NCI-H446 (cell line): ENCODE measurements at regions not wholly inside any gene's neighbourhood (a gene's known extent, or its start where the extent isn't known, plus 50 kb on each side); places are given as distances from the start of the nearest gene placed in this dataset.
"Not testable (repeated sequence)": the region's sequence is repeated elsewhere in the genome, so short reads cannot be mapped to it uniquely, and the experiment has no call there.

ENCODE experiments used
- DNase-seq, 2 experiments: peaks; one replicate each; lab custom pipeline; 2025; lab: John Stamatoyannopoulos, UW

DNA sequence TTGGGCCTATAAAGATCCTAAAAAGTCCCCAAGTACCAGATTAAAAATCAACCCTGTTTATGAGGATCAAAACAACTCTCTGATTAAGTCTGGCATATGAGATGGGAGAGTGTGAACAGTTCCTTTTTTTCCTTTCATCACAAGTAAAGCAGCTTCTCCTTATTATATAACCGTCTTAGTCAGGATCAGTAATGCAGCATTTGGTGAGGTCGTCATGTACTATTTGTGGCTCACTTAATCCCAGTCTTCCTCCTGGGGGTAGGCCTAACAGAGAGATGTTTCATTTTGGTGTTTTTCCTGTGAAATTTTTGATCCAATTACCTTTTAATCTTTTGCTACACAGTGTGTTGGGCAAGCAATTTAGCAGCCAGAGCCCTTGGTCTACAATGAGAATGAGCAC is 333.1 kb upstream of the KCNMB2 start:
- DNase-seq: no peak

DNA sequence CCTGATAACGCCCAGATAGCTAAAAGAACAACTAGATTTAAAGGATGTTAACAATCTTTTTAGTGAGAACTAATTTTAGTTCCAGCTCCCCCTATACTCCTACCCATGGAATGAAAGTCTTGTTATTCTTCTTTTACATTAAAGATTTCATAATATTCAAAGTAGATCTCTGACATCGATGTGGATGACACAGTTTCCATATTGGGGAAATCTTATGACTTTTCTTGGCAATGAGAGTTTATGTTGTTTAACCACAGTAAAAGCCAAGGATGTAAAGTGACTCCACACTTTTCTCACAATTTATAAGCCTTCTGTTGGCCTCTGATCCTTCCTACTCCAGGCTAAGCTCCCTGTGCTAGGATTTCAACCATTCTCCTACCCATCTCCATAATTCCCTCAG is 332.6 kb upstream of the KCNMB2 start:
- no peak for DNase-seq

DNA sequence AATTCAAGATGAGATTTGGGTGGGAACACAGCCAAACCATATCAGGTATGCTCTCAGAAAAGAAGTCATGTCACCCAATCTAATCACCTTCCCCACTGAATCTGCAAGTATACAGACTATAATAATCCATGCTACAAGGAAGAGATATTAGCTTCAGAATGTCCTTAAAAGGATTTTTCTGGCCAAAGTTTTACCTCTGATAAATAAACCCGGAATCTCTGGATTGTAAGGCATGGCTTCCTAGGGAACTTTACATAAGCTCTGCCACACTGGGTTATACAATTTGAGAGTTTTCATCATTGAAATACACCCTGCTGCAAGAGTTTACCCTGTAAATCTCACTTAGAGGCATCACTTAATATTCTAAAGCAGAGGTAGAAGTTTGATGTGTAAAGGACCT is 330.5 kb upstream of the KCNMB2 start:
- no peak for DNase-seq

DNA sequence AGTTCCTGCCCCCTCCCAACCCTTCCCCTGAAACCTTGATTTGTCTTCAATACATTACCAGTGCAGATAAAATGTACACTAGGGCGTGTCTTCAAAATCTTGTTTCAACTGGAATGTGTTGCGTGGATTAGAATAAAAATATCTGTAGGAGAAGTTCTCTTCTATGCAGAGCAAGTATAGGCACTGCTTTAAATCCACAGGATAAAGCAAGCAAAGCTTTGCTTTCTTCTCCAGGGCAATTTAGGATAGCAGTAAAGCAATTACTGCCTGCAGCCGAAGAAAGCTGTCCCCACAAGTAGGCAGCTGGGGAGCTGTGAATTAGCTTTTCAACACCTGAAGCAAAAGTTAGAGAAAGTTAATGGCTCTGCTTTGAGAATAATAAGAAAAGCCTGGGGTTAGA is 329.7 kb upstream of the KCNMB2 start:
- DNase-seq: no peak

DNA sequence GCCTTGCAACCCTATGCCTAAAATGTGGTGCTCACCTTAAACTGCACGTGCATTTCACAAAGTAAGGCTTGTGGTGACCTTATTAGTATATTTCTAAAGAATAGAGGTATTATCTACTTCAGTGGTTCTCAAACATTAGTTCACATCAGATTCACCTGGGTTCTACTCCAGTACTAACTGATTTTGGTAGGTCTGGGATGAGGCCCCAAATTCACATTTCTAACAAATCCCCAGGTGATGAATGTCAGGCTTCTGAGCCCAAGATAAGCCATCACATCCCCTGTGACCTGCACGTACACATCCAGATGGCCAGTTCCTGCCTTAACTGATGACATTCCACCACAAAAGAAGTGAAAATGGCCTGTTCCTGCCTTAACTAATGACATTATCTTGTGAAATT is 329.1 kb upstream of the KCNMB2 start:
- DNase-seq: not testable (repeated sequence)

DNA sequence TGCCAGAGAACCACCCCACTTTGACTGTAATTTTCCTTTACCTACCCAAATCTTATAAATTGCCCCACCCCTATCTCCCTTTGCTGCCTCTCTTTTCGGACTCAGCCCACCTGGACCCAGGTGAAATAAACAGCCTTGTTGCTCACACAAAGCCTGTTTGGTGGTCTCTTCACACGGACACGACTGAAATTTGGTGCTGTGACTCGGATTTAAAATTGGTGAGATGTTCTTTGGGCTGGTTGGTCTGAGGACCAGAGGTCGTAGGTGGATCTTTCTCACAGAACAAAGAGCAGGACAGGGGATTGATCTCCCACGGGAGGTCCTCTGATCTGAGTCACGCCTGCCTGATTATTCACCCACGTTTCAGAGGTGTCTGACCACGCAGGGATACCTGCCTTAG is 328.6 kb upstream of the KCNMB2 start:
- not testable (repeated sequence) for DNase-seq

DNA sequence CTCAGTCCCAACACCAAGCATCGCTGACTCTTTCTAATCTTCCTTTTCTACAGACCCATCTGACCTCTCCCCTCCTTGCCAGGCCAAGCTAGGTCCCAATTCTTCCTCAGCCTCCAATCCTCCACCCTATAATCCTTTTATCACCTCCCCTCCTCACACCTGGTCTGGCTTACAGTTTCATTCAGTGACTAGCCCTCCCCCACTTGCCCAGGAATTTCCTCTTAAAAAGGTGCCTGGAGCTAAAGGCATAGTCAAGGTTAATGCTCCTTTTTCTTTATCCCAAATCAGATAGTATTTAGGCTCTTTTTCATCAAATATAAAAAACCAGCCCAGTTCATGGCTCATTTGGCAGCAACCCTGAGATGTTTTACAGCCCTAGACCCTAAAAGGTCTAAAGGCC is 327.1 kb upstream of the KCNMB2 start:
- not testable (repeated sequence) for DNase-seq

DNA sequence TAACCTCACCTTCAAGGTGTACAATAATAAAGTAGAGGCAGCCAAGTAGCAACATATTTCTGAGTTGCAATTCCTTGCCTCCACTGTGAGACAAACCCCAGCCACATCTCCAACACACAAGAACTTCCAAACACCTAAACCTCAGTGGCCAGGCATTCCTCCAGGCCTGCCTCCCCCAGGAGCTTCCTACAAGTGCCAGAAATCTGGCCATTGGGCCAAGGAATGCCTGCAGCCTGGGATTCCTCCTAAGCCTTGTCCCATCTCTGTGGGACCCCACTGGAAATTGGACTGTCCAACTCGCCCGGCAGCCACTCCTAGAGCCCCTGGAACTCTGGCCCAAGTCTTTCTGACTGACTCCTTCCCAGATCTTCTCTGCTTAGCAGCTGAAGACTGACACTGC is 326.6 kb upstream of the KCNMB2 start:
- not testable (repeated sequence) for DNase-seq

DNA sequence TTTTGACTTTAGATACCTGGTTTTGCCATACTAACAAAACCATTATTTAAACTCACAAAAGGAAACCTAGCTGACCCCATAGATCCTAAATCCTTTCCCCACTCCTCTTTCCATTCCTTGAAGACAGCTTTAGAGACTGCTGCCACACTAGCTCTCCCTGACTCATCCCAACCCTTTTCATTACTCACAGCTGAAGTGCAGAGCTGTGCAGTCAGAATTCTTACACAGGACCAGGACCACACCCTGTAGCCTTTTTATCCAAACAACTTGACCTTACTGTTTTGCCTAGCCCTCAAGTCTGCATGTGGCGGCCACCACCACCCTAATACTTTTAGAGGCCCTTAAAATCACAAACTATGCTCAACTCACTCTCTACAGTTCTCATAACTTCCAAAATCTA is 325.1 kb upstream of the KCNMB2 start:
- DNase-seq: not testable (repeated sequence)

DNA sequence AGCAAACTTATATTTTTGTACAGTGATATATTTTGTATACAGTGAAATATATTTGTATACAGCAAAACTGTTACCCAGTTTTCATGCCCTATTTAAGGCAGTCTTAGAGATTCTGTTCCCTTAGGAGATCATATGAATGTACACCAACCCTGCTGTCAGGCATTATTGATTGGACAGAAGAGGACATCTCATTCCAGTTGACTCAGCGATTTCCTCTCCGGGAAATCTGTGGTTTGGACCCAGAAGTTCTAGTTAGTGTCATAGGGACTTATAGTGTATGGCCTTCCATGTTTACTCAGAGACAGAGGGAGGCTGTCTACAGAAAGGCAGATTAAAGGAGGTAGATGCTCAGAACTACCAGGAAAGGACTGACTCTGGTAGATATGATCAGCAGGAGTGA is 318.8 kb upstream of the KCNMB2 start:
- DNase-seq: no peak

DNA sequence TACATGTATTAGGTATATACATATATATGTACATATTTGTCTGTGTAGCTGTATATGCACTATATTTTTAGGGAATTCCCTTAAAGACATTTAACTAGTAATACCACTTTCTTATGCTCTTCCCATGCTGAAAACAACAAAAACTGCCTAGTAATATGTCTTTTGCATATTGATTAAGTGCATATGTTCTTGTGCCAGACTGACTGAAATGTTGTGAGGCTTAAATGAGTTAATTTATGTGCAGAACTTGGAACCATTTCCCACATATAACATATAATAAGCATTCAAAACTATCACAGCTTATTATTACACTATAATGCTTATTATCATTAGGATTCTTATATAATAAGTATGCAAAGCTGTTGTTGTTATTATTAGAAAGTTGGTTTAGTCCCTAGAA is 318.0 kb upstream of the KCNMB2 start:
- no peak for DNase-seq

DNA sequence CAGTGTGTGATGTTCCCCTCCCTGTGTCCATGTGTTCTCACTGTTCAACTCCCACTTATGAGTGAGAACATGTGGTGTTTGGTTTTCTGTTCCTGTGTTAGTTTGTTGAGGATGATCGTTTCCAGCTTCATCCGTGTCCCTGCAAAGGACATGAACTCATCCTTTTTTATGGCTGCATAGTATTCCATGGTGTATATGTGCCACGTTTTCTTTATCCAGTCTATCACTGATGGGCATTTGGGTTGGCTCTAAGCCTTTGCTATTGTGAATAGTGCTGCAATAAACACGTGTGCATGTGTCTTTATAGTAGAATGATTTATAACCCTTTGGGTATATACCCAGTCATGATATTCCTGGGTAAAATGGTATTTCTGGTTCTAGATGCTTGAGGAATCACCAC is 316.6 kb upstream of the KCNMB2 start:
- DNase-seq: not testable (repeated sequence)

DNA sequence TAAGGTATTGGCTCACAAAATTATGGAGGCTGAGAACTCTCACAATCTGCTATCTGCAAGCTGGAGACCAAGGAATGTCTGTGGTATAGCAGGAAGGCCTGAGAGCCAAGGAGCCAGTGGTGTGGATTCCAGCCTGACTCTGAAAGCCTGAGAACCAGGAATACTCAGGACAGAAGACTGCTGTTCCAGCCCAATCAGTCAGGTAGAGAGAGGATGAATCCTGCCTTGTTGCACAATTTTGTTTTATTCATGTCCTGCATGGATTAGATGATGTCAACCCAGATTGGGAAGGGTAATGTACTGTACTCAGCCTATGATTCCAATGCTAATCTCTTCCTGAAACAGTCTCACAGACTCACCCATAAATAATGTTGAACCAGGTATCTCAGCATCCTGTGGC is 312.4 kb upstream of the KCNMB2 start:
- no peak for DNase-seq

DNA sequence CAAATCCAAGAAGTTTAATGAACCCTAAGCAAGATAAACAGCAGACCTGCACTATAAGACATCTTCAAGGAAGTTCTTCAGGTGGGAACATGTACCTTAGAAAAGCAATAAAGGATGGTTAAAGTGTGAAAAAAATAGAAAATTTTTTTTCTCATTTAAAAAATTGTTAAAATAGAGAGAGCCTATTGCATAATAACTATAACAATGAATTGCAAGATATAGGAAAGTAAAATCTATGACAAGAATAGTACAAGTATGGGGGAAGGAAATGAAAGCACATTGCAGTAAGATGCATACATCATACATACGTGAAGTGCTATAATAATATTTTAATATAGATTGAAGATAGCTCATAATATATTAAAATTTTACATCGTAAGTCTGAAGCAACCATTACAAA is 310.1 kb upstream of the KCNMB2 start:
- no peak for DNase-seq

DNA sequence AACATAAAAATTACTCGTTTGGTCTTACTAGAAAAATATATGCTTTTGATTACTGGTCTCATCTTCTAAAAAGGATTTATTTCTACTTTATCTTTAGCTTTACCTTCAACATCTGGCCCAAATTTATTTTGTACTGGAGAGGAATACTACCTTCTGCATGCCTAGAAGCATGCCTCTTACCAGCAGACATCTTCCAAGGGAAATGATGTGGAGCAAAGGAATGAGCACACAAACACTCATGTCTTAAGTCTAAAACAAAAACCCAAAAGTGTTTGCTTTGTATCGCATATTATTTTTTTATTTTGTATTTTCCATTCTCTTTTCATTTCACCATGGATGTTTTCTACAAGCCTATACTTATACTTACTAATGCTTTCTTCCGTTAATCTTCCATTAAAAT is 304.6 kb upstream of the KCNMB2 start:
- no peak for DNase-seq

DNA sequence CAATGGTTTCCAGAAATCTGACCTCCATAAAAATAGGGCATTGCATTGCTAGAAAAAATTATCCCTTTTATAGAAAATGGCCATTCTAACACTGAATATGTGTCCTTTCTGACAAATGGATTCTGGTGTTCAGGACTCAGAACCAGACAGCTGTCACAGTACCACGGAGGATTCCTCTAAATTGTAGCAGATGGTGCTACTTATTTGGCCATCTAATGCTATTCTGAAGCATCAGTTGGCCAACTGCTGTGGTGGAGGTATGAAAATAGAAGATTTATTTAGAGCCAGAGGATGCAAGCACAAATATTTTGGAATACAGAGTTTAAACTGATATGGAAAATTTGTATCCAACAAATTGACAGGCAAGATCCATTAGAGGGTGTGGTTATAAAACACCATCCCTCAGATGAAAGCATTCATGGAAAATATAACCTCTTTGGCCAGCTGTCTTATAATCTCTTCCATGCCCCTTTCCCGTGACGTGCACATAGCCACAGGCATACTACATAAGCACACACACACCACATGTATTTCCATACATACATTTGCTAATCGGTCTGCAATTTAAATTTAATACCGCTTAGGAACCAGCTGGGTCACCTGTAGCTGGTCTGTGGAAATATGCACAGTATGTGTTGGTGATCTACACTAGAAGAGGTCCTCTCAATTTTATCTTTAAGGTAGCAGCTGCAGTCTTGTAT is 302.7 kb upstream of the KCNMB2 start:
- peak in 1 of 2 experiments; percentile 46 for DNase-seq

DNA sequence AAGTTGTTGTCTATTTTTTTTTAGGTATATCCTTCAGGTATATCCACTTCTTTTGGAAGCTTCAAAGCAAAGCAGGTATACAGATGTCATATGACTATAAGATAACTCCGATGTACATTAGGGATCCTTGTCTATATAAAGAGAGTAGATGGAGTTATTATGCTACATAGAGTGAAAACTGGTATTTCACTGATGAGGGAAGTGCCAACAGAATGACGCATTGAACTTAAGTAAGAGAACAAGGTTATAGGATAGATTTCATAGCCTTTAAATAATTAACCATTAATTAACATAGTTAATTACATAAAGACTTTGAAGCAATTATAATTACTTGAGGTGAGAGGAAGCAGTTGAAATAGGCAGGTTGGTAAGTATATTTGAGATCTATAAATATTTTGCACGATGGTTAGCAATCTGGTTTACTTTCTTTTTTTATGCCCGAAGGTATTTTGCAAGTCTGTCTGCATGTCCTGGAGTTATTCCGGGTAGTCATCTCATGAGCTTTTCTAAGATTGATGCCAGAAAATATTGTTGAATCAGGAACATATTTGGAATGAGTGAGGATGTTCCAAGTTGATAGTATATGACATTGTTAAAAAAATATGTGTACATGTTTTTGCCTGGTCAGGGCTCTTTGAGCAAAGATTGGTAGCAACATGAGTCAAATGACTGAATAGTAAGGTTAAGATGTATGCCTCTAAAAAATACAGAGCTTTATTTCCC is 299.5 kb upstream of the KCNMB2 start:
- DNase-seq: no peak

DNA sequence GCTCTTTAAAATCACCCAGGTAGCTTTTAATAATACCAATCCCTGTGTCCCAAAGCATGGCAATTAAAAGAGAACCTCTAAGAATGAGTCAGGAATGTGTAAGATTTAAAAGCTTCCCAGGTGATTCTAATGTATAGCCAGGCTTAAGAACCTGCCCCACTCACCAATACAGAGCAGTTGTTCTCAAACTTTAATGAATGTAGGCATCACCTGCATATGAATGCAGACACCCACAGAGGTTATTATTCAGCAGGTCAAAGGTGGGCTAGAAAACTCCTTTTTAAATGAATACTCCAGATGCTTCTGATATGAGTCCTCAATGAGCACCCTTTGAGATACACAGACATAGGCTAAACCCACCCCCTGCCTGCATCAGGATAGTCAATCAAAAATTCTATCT is 298.1 kb upstream of the KCNMB2 start:
- no peak for DNase-seq

DNA sequence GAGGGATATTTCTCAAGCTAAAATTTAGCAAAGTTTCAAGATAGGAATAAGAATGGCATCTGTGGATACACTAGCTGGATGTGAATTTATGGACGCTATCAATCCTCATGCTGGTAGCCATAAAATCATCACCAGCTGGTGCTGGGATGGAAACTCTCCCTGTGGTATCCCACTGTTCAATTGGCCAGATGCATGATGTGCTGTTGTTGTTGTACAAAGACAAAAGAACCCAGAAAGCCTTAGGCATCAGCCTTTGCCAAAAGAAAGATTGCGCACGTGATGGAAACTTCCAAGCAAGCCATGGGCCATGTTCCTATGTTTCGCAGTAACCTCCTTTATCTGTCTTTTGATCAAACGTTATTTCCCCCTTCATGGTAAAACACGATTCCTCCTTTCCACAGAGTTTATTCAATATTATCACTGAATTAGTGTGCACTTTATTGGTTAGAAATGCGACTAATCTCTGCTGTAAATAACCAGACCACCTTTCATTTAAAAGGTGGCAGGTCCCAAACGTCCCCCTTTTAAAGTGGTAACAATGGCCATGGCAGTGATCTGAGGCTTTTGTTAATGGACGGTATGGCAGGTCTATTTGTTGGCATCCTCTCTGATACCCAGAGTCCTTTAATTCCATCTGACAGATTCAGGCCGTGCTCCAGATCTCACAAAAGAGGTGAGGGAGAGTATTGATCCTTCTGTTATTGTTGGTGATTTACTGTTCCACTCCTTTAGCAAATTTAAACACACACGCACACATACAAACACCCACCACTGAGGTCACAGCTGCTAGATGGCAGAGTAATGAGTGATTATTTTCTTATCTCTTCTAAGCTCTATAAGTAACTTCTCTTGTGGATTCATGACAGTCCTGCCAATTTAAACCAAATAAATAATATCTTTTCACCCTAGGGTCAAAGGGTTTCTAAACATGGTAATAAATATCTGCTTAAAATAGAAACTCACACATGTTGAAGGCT is 291.2 kb upstream of the KCNMB2 start:
- peak in 1 of 2 experiments; percentile 43 for DNase-seq

DNA sequence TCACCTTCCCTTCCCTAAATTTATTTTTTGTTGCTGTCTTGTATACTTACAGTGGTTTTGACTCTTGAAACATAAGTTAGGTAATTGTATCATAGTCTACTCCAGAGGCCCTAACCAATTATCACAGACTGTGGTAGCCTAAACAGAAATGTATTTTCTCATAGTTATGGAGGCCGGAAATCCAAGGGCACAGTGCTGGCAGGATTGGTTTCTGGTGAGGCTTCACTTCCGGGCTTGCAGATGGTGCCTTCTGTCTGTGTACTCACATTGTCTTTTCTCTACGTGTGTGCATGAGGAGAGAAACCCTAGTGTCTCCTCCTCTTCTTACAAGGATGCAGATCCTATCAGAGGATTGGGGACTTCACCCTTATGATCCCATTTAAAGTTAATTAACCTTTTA is 290.2 kb upstream of the KCNMB2 start:
- no peak for DNase-seq

DNA sequence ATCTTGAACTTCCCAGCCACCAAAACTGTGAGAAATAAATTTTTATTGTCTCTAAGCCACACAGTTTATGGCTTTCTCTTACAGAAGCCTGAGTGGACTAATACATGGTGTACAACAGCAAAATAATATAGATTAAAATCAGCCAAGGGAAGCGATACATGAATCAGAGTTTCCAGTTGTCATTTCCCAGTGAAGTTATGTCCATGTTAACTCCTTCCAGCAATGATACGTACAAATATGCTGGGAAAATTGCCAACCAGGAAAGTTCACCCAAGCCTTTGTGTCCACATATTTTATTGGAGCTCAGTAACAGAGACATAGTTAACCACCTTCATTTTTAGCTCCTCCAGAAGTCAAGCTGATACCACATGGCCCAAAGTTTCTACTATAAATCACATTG is 280.9 kb upstream of the KCNMB2 start:
- DNase-seq: peak in 1 of 2 experiments; percentile 27

DNA sequence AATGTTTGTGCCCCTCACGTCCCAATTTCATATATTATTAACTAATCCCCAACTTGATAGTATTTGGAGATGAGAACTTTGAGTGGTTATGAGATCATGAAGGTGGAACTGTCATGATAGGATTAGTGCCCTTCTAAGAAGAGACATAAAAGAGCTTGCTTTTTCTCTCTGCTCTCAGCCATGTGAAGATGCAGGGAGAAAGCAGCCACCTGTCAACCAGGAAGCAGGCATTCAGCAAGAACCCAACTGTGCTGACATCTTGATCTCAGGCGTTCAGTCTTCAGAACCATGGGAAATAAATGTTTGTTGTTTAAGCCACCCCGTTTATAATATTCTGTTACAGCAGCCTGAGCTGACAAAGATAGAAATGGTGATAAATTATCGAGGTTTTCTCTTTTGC is 278.7 kb upstream of the KCNMB2 start:
- DNase-seq: no peak

DNA sequence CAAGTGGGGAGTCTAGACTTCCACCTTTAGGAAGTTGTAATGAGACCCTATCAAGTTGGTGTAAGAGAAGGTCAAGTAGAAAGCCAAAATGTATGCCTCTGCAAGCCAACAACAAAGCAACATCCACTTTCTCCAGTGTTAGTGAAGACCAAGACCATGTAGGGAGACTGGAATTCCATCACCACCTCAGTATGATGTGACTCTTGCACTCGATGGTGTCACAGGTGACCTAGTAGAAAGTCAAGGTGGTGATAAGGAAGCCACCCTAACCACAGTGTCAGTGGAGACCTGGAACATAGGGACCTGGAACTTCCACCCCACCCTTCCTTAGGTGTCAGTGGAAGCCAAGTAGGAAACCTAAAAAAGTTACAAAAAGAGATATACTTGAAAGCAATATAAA is 278.1 kb upstream of the KCNMB2 start:
- no peak for DNase-seq
